CD4-positive, alpha-beta T cell (primary cell): ENCODE measurements at regions not wholly inside any gene's neighbourhood (a gene's known extent, or its start where the extent isn't known, plus 50 kb on each side); places are given as distances from the start of the nearest gene placed in this dataset.

Experiments used
- ATAC-seq: fragments of 200-7000 bp; cut with Tn5 transposase; one replicate; pipeline ENCODE4 v1.10.0; 2022; ENCODE audit warnings: mild to moderate bottlenecking; ENCODE audit not compliant: poor library complexity
- CTCF ChIA-PET: fragments of 350-600 bp; sonication (Branson Sonifier 250); formaldehyde crosslinking; loops from one replicate; lab custom pipeline; 2021; ENCODE audit warnings: antibody characterized with exemption, inconsistent platforms; lab: Charles Lee
- POLR2A ChIA-PET: fragments of 350-600 bp; sonication (Branson Sonifier 250); formaldehyde crosslinking; loops from one replicate; lab custom pipeline; 2021; ENCODE audit warnings: antibody characterized with exemption, inconsistent platforms; lab: Charles Lee
- DNase-seq, 14 experiments: peaks; one replicate each; pipeline ENCODE4 v3.0.0-alpha.2; 2013 to 2020; ENCODE audit warnings: mixed read lengths in 2 of 14
- H3K27ac ChIP-seq, 2 donors: one replicate each; pipeline versions ENCODE4 v1.5.1 to v1.7.0; 2013; ENCODE audit warnings: low read length in 2 of 2, low read depth in 1 of 2, mild to moderate bottlenecking in 1 of 2
- H3K27me3 ChIP-seq, 2 experiments: 1 replicate in 1 of 2; 2 replicates in 1 of 2; pipeline versions ENCODE4 v1.6.1 to v1.7.0; 2013; ENCODE audit warnings: low read length in 2 of 2, control low read depth in 1 of 2, mild to moderate bottlenecking in 1 of 2, moderate library complexity in 1 of 2; ENCODE audit not compliant: insufficient read depth in 2 of 2, control insufficient read depth in 1 of 2
- H3K36me3 ChIP-seq: one replicate; pipeline ENCODE4 v1.6.1; 2013; ENCODE audit warnings: low read length, control low read depth; ENCODE audit not compliant: insufficient read depth
- H3K4me1 ChIP-seq: one replicate; pipeline ENCODE4 v1.6.1; 2013; ENCODE audit warnings: low read length, control low read depth; ENCODE audit not compliant: insufficient read depth
- H3K4me3 ChIP-seq: one replicate; pipeline ENCODE4 v1.5.1; 2013; ENCODE audit warnings: mild to moderate bottlenecking, low read length, moderate library complexity
- H3K9me3 ChIP-seq, 2 experiments: 1 replicate in 1 of 2; 2 replicates in 1 of 2; pipeline versions ENCODE4 v1.6.1 to v1.7.0; 2013; ENCODE audit warnings: low read length in 2 of 2, mild to moderate bottlenecking in 2 of 2, control low read depth in 1 of 2, moderate library complexity in 1 of 2; ENCODE audit not compliant: control insufficient read depth in 1 of 2, insufficient read depth in 1 of 2
- H3K27ac Mint-ChIP-seq: one replicate; pipeline ENCODE4 v1.8.0; 2020; ENCODE audit warnings: mixed read lengths
- H3K27me3 Mint-ChIP-seq: one replicate; pipeline ENCODE4 v1.8.0; 2021; ENCODE audit warnings: mixed read lengths
- H3K36me3 Mint-ChIP-seq: one replicate; pipeline ENCODE4 v1.8.0; 2021; ENCODE audit warnings: low read depth, mixed read lengths
- H3K4me1 Mint-ChIP-seq: one replicate; pipeline ENCODE4 v1.8.0; 2021; ENCODE audit warnings: low read depth, mixed read lengths
- H3K4me3 Mint-ChIP-seq: one replicate; pipeline ENCODE4 v1.8.0; 2020; ENCODE audit warnings: mild to moderate bottlenecking, mixed read lengths
- H3K9me3 Mint-ChIP-seq: one replicate; pipeline ENCODE4 v1.8.0; 2020; ENCODE audit warnings: mixed read lengths
- CTCF ChIP-seq: fragments of 200-600 bp; IDR thresholded peaks from one replicate; pipeline ENCODE4 v1.8.0; 2022; ENCODE audit warnings: antibody characterized with exemption, mild to moderate bottlenecking
- intact Hi-C, 2 experiments: fragments of 100-400 bp; cut with DNase I in 1 of 2; cut with micrococcal nuclease in 1 of 2; formaldehyde crosslinking; loops; one replicate each; pipeline versions ENCODE4 v1.15.1 to v1.9.0; 2023 to 2025; cut with DNase I, micrococcal nuclease

GRCh38 chr15:95528920-95529319 lies 801.6 kb upstream of the NR2F2 start:
- intact Hi-C loops: no loop called here
- no peaks in the 10 kb centered on the region for H3K4me1 Mint-ChIP-seq
- ChIA-PET POLR2A (no interaction called here), CTCF (no interaction called here)
- H3K27ac ChIP-seq: no peak overlapping the region
- ATAC-seq: no peak
- DNase-seq: no peak
- H3K4me1 ChIP-seq: no peaks in the 10 kb centered on the region
- H3K36me3 Mint-ChIP-seq: no peaks in the 10 kb centered on the region
- no peak overlapping the region for H3K4me3 Mint-ChIP-seq
- peaks cover 0 to 3% of the 10 kb centered on the region in 2 experiments for H3K9me3 ChIP-seq
- peaks cover 8% of the 10 kb centered on the region for H3K9me3 Mint-ChIP-seq
- no peaks in the 10 kb centered on the region for H3K27me3 Mint-ChIP-seq
- no peaks in the 10 kb centered on the region for H3K27me3 ChIP-seq
- H3K27ac Mint-ChIP-seq: no peak overlapping the region
- H3K36me3 ChIP-seq: no peaks in the 10 kb centered on the region
- no peak for TF ChIP-seq CTCF
- no peak overlapping the region for H3K4me3 ChIP-seq

GRCh38 chr15:95536638-95537037 lies 793.9 kb upstream of the NR2F2 start:
- no peaks in the 10 kb centered on the region for H3K27me3 ChIP-seq
- no peak overlapping the region for H3K27ac ChIP-seq
- intact Hi-C loops: no loop called here
- no peaks in the 10 kb centered on the region for H3K4me1 ChIP-seq
- ATAC-seq (no peak), DNase-seq (no peak)
- POLR2A ChIA-PET: no interaction called here
- Mint-ChIP-seq H3K27ac (no peak overlapping the region), H3K9me3 (no peaks in the 10 kb centered on the region), H3K4me3 (no peak overlapping the region), H3K4me1 (no peaks in the 10 kb centered on the region), H3K27me3 (peaks cover 4% of the 10 kb centered on the region), H3K36me3 (no peaks in the 10 kb centered on the region)
- no peaks in the 10 kb centered on the region for H3K36me3 ChIP-seq
- peaks cover 0 to 4% of the 10 kb centered on the region in 2 experiments for H3K9me3 ChIP-seq
- TF ChIP-seq CTCF: no peak
- CTCF ChIA-PET: no interaction called here
- H3K4me3 ChIP-seq: no peak overlapping the region

GRCh38 chr15:95538693-95539092 lies 791.8 kb upstream of the NR2F2 start:
- Histone ChIP-seq H3K27me3 (no peaks in the 10 kb centered on the region), H3K4me3 (no peak overlapping the region), H3K4me1 (no peaks in the 10 kb centered on the region), H3K9me3 (peaks cover 0 to 4% of the 10 kb centered on the region in 2 experiments), H3K36me3 (no peaks in the 10 kb centered on the region), H3K27ac (no peak overlapping the region)
- H3K4me3 Mint-ChIP-seq: no peak overlapping the region
- peaks cover 4% of the 10 kb centered on the region for H3K27me3 Mint-ChIP-seq
- DNase-seq: no peak
- no peaks in the 10 kb centered on the region for H3K36me3 Mint-ChIP-seq
- CTCF ChIA-PET: no interaction called here
- H3K9me3 Mint-ChIP-seq: no peaks in the 10 kb centered on the region
- POLR2A ChIA-PET: no interaction called here
- no peak overlapping the region for H3K27ac Mint-ChIP-seq
- H3K4me1 Mint-ChIP-seq: no peaks in the 10 kb centered on the region
- intact Hi-C loops: no loop called here
- ATAC-seq: no peak
- TF ChIP-seq CTCF: no peak
